ENCODE measurements at regions not wholly inside any gene's neighbourhood (a gene's known extent, or its start where the extent isn't known, plus 50 kb on each side); places are given as distances from the start of the nearest gene placed in this dataset.

- Histone ChIP-seq H3K4me3 (ENCODE audit: low read length in 2 of 2) (no peak overlapping the region), H3K27ac (ENCODE audit: low read depth in 1 of 2, low read length in 2 of 2) (no peak overlapping the region), H3K4me1 (ENCODE audit: control insufficient read depth in 1 of 2, insufficient read depth in 2 of 2, low read length in 2 of 2) (no peaks in the 10 kb centered on the region), H3K36me3 (ENCODE audit: control insufficient read depth in 1 of 2, insufficient read depth in 2 of 2, low read length in 1 of 2) (no peaks in the 10 kb centered on the region), H3K27me3 (ENCODE audit: control insufficient read depth in 1 of 2, insufficient read depth in 2 of 2, low read length in 1 of 2) (no peaks in the 10 kb centered on the region), H3K9me3 (ENCODE audit: control insufficient read depth, low read length) (no peaks in the 10 kb centered on the region)
- ATAC-seq (ENCODE audit: low FRiP score) (no peak), DNase-seq (no peak)
- WGBS, 2 donors: 93 to 95% methylated on average over 1 of the region's 1 CpG
- intact Hi-C loops (cut with DNase I): no loop called here
These were observed 689.8 kb downstream of the KCTD8 start for GRCh38 chr4:43758836-43759235.

DNA sequence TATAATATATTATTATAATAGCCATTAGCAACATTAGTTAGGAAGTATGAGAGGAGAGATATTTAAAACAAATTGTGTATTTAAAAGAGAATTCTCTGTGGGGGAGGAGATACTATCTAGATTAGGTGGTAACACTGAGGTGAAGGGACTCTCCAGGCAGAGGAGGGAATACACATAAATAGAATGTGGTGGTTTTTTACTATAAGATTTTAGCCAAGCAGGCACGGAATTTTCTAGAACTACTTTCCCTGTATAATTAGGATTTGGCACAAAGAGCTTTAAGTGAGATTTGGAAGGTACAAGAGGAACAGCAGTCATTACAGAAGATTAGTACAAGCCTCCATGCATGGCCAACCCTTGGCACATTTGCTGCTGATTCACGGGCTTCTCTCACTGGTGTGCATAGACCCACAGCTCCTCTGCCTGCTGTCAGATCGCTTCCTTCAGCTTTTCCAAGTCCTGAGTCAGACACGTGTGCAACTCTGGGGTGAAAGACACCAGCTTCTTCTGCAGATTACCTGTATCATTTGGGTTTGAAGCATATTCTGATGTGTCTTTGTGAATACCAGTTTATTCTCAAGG lies 685.5 kb downstream of the KCTD8 start:
- WGBS, 2 donors: 26 to 28% methylated on average over 4 of the region's 4 CpGs

DNA sequence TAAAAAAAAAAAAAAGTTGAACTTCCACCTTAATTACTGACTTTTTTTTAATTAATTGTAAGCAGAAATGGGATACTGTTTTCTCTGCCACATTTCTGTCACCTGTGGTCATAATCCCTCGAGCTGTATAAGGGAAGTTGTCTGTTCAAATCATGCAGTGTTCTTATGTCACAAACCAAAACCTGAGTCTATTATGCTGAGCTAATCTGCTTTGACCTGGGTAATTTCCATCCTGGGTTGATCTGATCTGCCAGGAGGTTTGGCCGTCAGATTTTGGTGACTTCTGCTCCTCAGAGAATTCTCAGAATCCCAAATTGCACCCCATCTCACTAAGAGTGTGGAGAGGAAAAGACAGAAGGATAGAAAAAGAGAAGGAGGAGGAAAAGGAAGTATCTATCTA lies 683.1 kb downstream of the KCTD8 start:
- no peaks in the 10 kb centered on the region for H3K27me3 ChIP-seq (ENCODE audit: control insufficient read depth in 1 of 2, insufficient read depth in 2 of 2, low read length in 1 of 2)
- H3K4me1 ChIP-seq (ENCODE audit: control insufficient read depth in 1 of 2, insufficient read depth in 2 of 2, low read length in 2 of 2): no peaks in the 10 kb centered on the region
- no peak overlapping the region for H3K4me3 ChIP-seq (ENCODE audit: low read length in 2 of 2)
- H3K27ac ChIP-seq (ENCODE audit: low read depth in 1 of 2, low read length in 2 of 2): no peak overlapping the region
- intact Hi-C loops (cut with DNase I): no loop called here
- H3K9me3 ChIP-seq (ENCODE audit: control insufficient read depth, low read length): no peaks in the 10 kb centered on the region
- no peaks in the 10 kb centered on the region for H3K36me3 ChIP-seq (ENCODE audit: control insufficient read depth in 1 of 2, insufficient read depth in 2 of 2, low read length in 1 of 2)
- DNase-seq (no peak), ATAC-seq (ENCODE audit: low FRiP score) (no peak)
- WGBS, 2 donors: 67 to 69% methylated on average over 2 of the region's 2 CpGs

More for the DNA sequence above, 685.5 kb downstream of the KCTD8 start:
- no peak overlapping the region for H3K4me3 ChIP-seq (ENCODE audit: low read length in 2 of 2)
- H3K27me3 ChIP-seq (ENCODE audit: control insufficient read depth in 1 of 2, insufficient read depth in 2 of 2, low read length in 1 of 2): no peaks in the 10 kb centered on the region
- ATAC-seq (ENCODE audit: low FRiP score) (no peak), DNase-seq (no peak)
- no peaks in the 10 kb centered on the region for H3K4me1 ChIP-seq (ENCODE audit: control insufficient read depth in 1 of 2, insufficient read depth in 2 of 2, low read length in 2 of 2)
- no peaks in the 10 kb centered on the region for H3K36me3 ChIP-seq (ENCODE audit: control insufficient read depth in 1 of 2, insufficient read depth in 2 of 2, low read length in 1 of 2)
- no peaks in the 10 kb centered on the region for H3K9me3 ChIP-seq (ENCODE audit: control insufficient read depth, low read length)
- no peak overlapping the region for H3K27ac ChIP-seq (ENCODE audit: low read depth in 1 of 2, low read length in 2 of 2)
- intact Hi-C loops (cut with DNase I): no loop called here

DNA sequence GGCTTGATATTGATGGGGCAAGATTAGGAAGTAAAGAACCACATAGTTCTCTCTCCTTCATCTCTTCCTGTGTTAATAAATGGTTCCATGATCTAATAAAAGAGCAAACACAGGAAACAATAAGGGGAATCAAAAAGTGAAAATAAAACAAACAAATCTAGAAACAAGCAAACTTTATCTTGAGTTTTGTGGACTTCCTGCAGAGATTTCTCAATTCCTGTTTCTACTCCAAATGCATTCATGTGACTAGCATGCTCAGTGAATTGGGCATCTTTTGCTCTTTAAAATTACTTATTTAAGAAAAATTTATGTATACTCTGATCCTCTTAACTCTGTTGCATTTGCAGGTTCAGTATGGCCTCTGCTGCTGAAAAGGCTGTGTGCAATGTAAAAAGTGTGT lies 682.0 kb downstream of the KCTD8 start:
- Histone ChIP-seq H3K27ac (ENCODE audit: low read depth in 1 of 2, low read length in 2 of 2) (no peak overlapping the region), H3K9me3 (ENCODE audit: control insufficient read depth, low read length) (no peaks in the 10 kb centered on the region), H3K27me3 (ENCODE audit: control insufficient read depth in 1 of 2, insufficient read depth in 2 of 2, low read length in 1 of 2) (no peaks in the 10 kb centered on the region), H3K4me1 (ENCODE audit: control insufficient read depth in 1 of 2, insufficient read depth in 2 of 2, low read length in 2 of 2) (no peaks in the 10 kb centered on the region), H3K4me3 (ENCODE audit: low read length in 2 of 2) (no peak overlapping the region), H3K36me3 (ENCODE audit: control insufficient read depth in 1 of 2, insufficient read depth in 2 of 2, low read length in 1 of 2) (no peaks in the 10 kb centered on the region)
- ATAC-seq (ENCODE audit: low FRiP score) (no peak), DNase-seq (no peak)
- intact Hi-C loops (cut with DNase I): no loop called here

DNA sequence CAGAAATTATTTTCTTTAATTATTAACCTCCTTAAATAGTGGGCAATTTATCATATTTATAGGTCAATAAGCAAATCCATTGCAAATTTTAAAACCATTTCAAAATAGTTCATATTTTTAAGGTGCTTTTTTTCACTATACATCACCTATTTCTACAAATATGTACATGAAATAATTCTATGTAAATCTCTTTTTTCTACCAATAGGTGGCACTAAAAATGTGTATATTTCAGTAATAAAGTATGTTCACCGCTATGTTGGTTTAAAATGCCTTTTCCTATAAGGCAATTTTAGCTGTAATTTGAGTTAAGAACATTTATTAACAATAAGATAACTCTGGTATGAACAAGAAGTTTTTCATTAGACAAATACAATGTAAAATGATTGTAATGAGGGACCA lies 672.2 kb downstream of the KCTD8 start:
- Histone ChIP-seq H3K4me1 (ENCODE audit: control insufficient read depth in 1 of 2, insufficient read depth in 2 of 2, low read length in 2 of 2) (no peaks in the 10 kb centered on the region), H3K9me3 (ENCODE audit: control insufficient read depth, low read length) (no peaks in the 10 kb centered on the region), H3K36me3 (ENCODE audit: control insufficient read depth in 1 of 2, insufficient read depth in 2 of 2, low read length in 1 of 2) (no peaks in the 10 kb centered on the region), H3K27me3 (ENCODE audit: control insufficient read depth in 1 of 2, insufficient read depth in 2 of 2, low read length in 1 of 2) (no peaks in the 10 kb centered on the region), H3K4me3 (ENCODE audit: low read length in 2 of 2) (no peak overlapping the region), H3K27ac (ENCODE audit: low read depth in 1 of 2, low read length in 2 of 2) (no peak overlapping the region)
- intact Hi-C loops (cut with DNase I): no loop called here
- 76 to 81% methylated on average over 1 of the region's 1 CpG for WGBS, 2 donors
- no peak for DNase-seq
- ATAC-seq (ENCODE audit: low FRiP score): no peak

- Histone ChIP-seq H3K4me1 (ENCODE audit: control insufficient read depth in 1 of 2, insufficient read depth in 2 of 2, low read length in 2 of 2) (no peaks in the 10 kb centered on the region), H3K4me3 (ENCODE audit: low read length in 2 of 2) (no peak overlapping the region), H3K9me3 (ENCODE audit: control insufficient read depth, low read length) (no peaks in the 10 kb centered on the region), H3K27ac (ENCODE audit: low read depth in 1 of 2, low read length in 2 of 2) (no peak overlapping the region), H3K36me3 (ENCODE audit: control insufficient read depth in 1 of 2, insufficient read depth in 2 of 2, low read length in 1 of 2) (no peaks in the 10 kb centered on the region), H3K27me3 (ENCODE audit: control insufficient read depth in 1 of 2, insufficient read depth in 2 of 2, low read length in 1 of 2) (no peaks in the 10 kb centered on the region)
- 75 to 79% methylated on average over 3 of the region's 3 CpGs for WGBS, 2 donors
- intact Hi-C loops (cut with DNase I): no loop called here
- ATAC-seq (ENCODE audit: low FRiP score): no peak
- DNase-seq: no peak
These were observed 670.3 kb downstream of the KCTD8 start for GRCh38 chr4:43778187-43778915.

DNA sequence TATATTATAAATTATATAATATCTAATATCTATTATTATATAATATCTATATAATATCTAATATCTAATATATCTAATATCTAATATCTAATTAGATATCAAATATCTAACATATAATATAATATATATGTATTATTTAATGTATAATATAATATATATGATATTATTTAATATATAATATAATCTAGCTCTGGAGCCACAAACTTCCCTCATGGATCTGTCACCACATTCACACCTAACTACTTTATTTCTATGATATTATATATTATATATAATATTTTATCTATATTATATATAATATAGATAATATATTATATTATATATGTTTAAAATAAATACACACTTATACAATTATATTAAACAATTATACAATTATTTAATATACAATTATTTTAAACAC lies 667.5 kb downstream of the KCTD8 start:
- Histone ChIP-seq H3K27ac (ENCODE audit: low read depth in 1 of 2, low read length in 2 of 2) (no peak overlapping the region), H3K4me1 (ENCODE audit: control insufficient read depth in 1 of 2, insufficient read depth in 2 of 2, low read length in 2 of 2) (no peaks in the 10 kb centered on the region), H3K9me3 (ENCODE audit: control insufficient read depth, low read length) (no peaks in the 10 kb centered on the region), H3K4me3 (ENCODE audit: low read length in 2 of 2) (no peak overlapping the region), H3K27me3 (ENCODE audit: control insufficient read depth in 1 of 2, insufficient read depth in 2 of 2, low read length in 1 of 2) (no peaks in the 10 kb centered on the region), H3K36me3 (ENCODE audit: control insufficient read depth in 1 of 2, insufficient read depth in 2 of 2, low read length in 1 of 2) (no peaks in the 10 kb centered on the region)
- ATAC-seq (ENCODE audit: low FRiP score) (no peak), DNase-seq (no peak)
- intact Hi-C loops (cut with DNase I): no loop called here

- WGBS, 2 donors: 86 to 88% methylated on average over 3 of the region's 3 CpGs
- intact Hi-C loops (cut with DNase I): no loop called here
- ATAC-seq (ENCODE audit: low FRiP score): no peak
- Histone ChIP-seq H3K4me3 (ENCODE audit: low read length in 2 of 2) (no peak overlapping the region), H3K9me3 (ENCODE audit: control insufficient read depth, low read length) (no peaks in the 10 kb centered on the region), H3K4me1 (ENCODE audit: control insufficient read depth in 1 of 2, insufficient read depth in 2 of 2, low read length in 2 of 2) (no peaks in the 10 kb centered on the region), H3K27ac (ENCODE audit: low read depth in 1 of 2, low read length in 2 of 2) (no peak overlapping the region), H3K36me3 (ENCODE audit: control insufficient read depth in 1 of 2, insufficient read depth in 2 of 2, low read length in 1 of 2) (no peaks in the 10 kb centered on the region), H3K27me3 (ENCODE audit: control insufficient read depth in 1 of 2, insufficient read depth in 2 of 2, low read length in 1 of 2) (no peaks in the 10 kb centered on the region)
- DNase-seq: no peak
These were observed 666.2 kb downstream of the KCTD8 start for GRCh38 chr4:43782391-43782790.

- ATAC-seq (ENCODE audit: low FRiP score): no peak
- DNase-seq: no peak
- H3K27ac ChIP-seq (ENCODE audit: low read depth in 1 of 2, low read length in 2 of 2): no peak overlapping the region
- H3K4me1 ChIP-seq (ENCODE audit: control insufficient read depth in 1 of 2, insufficient read depth in 2 of 2, low read length in 2 of 2): no peaks in the 10 kb centered on the region
- no peaks in the 10 kb centered on the region for H3K9me3 ChIP-seq (ENCODE audit: control insufficient read depth, low read length)
- no peaks in the 10 kb centered on the region for H3K27me3 ChIP-seq (ENCODE audit: control insufficient read depth in 1 of 2, insufficient read depth in 2 of 2, low read length in 1 of 2)
- intact Hi-C loops (cut with DNase I): no loop called here
- no peak overlapping the region for H3K4me3 ChIP-seq (ENCODE audit: low read length in 2 of 2)
- 0 to 3% methylated on average over 1 of the region's 1 CpG for WGBS, 2 donors
- H3K36me3 ChIP-seq (ENCODE audit: control insufficient read depth in 1 of 2, insufficient read depth in 2 of 2, low read length in 1 of 2): no peaks in the 10 kb centered on the region
These were observed 632.5 kb downstream of the KCTD8 start for GRCh38 chr4:43816116-43816515.

Data from aorta (tissue), 5 donors.